Astrocyte of the spinal cord (primary cell): ENCODE measurements at regions not wholly inside any gene's neighbourhood (a gene's known extent, or its start where the extent isn't known, plus 50 kb on each side); places are given as distances from the start of the nearest gene placed in this dataset.

ENCODE experiments used
- DNase-seq: peaks from one replicate; pipeline ENCODE4 v3.0.0; 2011; ENCODE audit warnings: low read depth, low spot score
- H3K4me3 ChIP-seq: 2 replicates; pipeline ENCODE4 v1.5.1; 2011; ENCODE audit warnings: low read depth, mild to moderate bottlenecking, low read length, moderate library complexity
- in situ Hi-C: cut with HindIII; loops from 2 replicates; pipeline ENCODE4 v1.10.0; 2017; ENCODE audit warnings: low sequenced_read_pairs
- TF ChIP-seq, protein P1 (sequence below): IDR thresholded peaks from 2 replicates; pipeline ENCODE4 v1.5.1; 2012; ENCODE audit warnings: low read depth, mild to moderate bottlenecking, low read length, inconsistent platforms

- no peak overlapping the region for H3K4me3 ChIP-seq
- in situ Hi-C loops: no loop called here
Observed at GRCh38 chr2:5913711-5914395, 221.7 kb downstream of the SOX11 start.

GRCh38 chr2:5914811-5915611 is 222.8 kb downstream of the SOX11 start:
- TF ChIP-seq, protein P1, sequence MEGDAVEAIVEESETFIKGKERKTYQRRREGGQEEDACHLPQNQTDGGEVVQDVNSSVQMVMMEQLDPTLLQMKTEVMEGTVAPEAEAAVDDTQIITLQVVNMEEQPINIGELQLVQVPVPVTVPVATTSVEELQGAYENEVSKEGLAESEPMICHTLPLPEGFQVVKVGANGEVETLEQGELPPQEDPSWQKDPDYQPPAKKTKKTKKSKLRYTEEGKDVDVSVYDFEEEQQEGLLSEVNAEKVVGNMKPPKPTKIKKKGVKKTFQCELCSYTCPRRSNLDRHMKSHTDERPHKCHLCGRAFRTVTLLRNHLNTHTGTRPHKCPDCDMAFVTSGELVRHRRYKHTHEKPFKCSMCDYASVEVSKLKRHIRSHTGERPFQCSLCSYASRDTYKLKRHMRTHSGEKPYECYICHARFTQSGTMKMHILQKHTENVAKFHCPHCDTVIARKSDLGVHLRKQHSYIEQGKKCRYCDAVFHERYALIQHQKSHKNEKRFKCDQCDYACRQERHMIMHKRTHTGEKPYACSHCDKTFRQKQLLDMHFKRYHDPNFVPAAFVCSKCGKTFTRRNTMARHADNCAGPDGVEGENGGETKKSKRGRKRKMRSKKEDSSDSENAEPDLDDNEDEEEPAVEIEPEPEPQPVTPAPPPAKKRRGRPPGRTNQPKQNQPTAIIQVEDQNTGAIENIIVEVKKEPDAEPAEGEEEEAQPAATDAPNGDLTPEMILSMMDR: peak; percentile 46
- in situ Hi-C loops: no loop called here
- peak; percentile 97 for DNase-seq
- no peak overlapping the region for H3K4me3 ChIP-seq

More at GRCh38 chr2:5913711-5914395, 221.7 kb downstream of the SOX11 start:
- TF ChIP-seq, protein P1: no peak
- no peak for DNase-seq

GRCh38 chr2:5915881-5916310 is 223.7 kb downstream of the SOX11 start:
- TF ChIP-seq, protein P1: peak; percentile 56
- DNase-seq: peak; percentile 45
- no peak overlapping the region for H3K4me3 ChIP-seq
- in situ Hi-C loops: no loop called here

DNA sequence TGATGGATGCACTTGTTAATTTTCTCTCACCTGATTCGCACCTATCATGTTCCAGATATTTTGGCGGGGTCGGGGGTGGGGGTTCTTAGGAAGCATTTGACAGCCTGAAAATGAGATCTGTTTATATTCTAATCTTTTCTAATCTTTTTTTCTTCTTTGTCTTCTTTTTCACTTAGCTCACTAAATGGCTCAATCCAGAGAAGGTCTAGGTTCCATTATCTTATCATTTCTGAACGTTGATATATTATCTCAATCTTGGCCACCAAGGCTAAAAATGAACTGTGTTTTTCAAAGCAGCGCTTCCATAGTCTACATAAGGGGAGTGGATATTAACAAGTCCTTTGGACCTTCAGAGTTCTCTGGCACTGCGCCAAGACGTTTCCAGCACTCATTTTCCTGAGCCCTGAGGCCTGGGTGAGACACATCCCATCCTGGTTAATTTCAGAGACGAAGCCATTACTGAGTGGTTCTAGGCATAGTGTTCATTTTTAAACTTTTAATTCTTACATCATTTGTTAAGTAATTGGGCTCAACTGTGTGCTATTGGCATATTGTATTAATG is 229.0 kb downstream of the SOX11 start:
- no peak overlapping the region for H3K4me3 ChIP-seq
- TF ChIP-seq, protein P1: no peak
- in situ Hi-C loops: no loop called here
- no peak for DNase-seq

DNA sequence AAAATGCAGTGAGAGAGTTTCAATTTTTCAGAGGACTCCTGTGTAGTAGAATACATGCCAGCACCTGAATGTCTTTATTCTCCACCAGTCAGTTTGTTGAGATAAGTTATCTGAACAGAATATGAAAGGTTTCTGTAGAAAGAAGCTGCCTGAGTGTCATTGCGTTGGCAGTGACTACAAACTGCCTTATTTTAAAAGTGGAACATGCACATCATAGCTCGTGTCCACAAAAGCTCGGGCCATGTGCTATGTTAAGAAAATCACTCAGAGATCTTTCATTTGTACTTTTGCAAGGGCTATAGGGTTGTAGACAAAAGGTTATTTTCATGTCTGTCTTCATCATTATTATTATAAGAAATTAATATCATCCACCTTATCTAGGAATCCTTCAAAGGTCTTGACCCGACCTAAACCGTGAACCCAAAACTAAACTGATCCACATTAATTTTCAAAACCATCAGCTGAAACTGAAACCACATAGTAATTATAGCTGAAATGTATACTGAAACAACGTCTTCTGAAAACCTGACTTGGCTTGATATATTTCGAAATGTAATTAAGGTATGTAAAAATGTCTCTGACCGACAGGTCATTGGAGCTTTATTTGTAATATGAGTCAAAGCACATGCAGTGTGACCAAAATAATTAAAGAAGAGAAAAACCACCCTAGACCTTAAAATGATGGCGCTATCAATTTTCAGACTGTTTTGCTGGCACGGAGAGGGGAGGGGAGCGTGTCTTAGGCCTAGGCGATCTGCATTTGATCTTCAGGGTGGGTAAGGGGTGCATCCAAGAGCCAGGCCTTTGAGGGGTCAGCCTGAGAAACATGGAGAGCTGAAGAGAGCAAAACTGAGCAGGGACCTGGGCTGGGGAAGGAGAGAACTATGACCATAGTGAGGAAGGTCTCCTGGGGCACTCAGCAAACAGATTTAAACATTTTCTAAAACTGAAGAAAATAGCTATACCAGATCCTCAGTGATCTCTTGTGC is 232.1 kb downstream of the SOX11 start:
- no peak for DNase-seq
- in situ Hi-C loops: no loop called here
- no peak overlapping the region for H3K4me3 ChIP-seq
- TF ChIP-seq, protein P1: no peak

DNA sequence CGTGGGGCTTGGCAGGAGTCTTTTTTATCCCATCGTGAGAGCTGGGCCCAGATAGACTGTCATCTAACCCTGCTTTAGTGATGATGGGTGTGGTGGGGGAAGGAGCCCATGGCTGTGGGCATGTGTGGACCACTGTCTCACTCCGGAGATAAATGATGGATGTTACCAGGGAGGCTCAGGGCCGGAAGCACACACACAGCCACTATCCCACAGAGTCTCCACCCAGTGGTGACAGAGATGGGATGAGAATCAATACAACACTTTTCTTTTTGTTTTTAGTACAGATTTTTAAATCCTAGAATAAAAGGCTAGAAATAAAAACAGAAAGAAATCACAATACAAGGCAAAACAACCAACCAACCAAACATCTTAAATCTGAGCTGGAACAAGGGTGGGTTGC is 233.4 kb downstream of the SOX11 start:
- in situ Hi-C loops: no loop called here
- TF ChIP-seq, protein P1: no peak
- no peak overlapping the region for H3K4me3 ChIP-seq
- no peak for DNase-seq
